Immature natural killer cell (primary cell): ENCODE measurements at regions not wholly inside any gene's neighbourhood (a gene's known extent, or its start where the extent isn't known, plus 50 kb on each side); places are given as distances from the start of the nearest gene placed in this dataset.
"Not testable (repeated sequence)": the region's sequence is repeated elsewhere in the genome, so short reads cannot be mapped to it uniquely, and the experiment has no call there.

Experiments
- DNase-seq, 3 donors: peaks; one replicate each; pipeline ENCODE4 v3.0.0; 2022; ENCODE audit warnings: mixed read lengths in 1 of 3
- H3K27ac Mint-ChIP-seq, 6 donors: one replicate each; pipeline ENCODE4 v1.8.0; 2020; ENCODE audit warnings: mixed read lengths in 6 of 6, mild to moderate bottlenecking in 5 of 6, inconsistent platforms in 4 of 6, moderate library complexity in 3 of 6
- H3K27me3 Mint-ChIP-seq, 3 donors: one replicate each; pipeline ENCODE4 v1.8.0; 2020 to 2021; ENCODE audit warnings: low read depth in 3 of 3, mild to moderate bottlenecking in 3 of 3, mixed read lengths in 3 of 3, moderate library complexity in 3 of 3, inconsistent platforms in 1 of 3
- H3K36me3 Mint-ChIP-seq, 3 donors: one replicate each; pipeline ENCODE4 v1.8.0; 2020; ENCODE audit warnings: mixed read lengths in 3 of 3, inconsistent platforms in 2 of 3, mild to moderate bottlenecking in 2 of 3
- H3K4me1 Mint-ChIP-seq, 2 donors: one replicate each; pipeline ENCODE4 v1.8.0; 2020; ENCODE audit warnings: inconsistent platforms in 2 of 2, mild to moderate bottlenecking in 2 of 2, mixed read lengths in 2 of 2, moderate library complexity in 1 of 2
- H3K4me3 Mint-ChIP-seq, 5 donors: one replicate each; pipeline ENCODE4 v1.8.0; 2020; ENCODE audit warnings: mild to moderate bottlenecking in 5 of 5, mixed read lengths in 5 of 5, inconsistent platforms in 3 of 5, moderate library complexity in 3 of 5
- H3K9me3 Mint-ChIP-seq, 6 donors: one replicate each; pipeline ENCODE4 v1.8.0; 2020; ENCODE audit warnings: mild to moderate bottlenecking in 6 of 6, mixed read lengths in 6 of 6, inconsistent platforms in 4 of 6, moderate library complexity in 3 of 6

- Mint-ChIP-seq H3K27me3 (peaks cover 0 to 2% (median 0%) of the 10 kb centered on the region in 3 donors), H3K36me3 (no peaks in the 10 kb centered on the region), H3K4me1 (peaks cover 10 to 12% of the 10 kb centered on the region in 2 donors), H3K27ac (no peak overlapping the region), H3K4me3 (no peak overlapping the region), H3K9me3 (no peaks in the 10 kb centered on the region)
- no peak for DNase-seq
Observed at GRCh38 chr13:50226515-50227155, 211.4 kb downstream of the KCNRG start.

GRCh38 chr13:50227361-50227760, 212.1 kb downstream of the KCNRG start:
- Mint-ChIP-seq H3K36me3 (no peaks in the 10 kb centered on the region), H3K27me3 (no peaks in the 10 kb centered on the region), H3K9me3 (no peaks in the 10 kb centered on the region), H3K27ac (no peak overlapping the region), H3K4me1 (peaks cover 10 to 12% of the 10 kb centered on the region in 2 donors), H3K4me3 (no peak overlapping the region)
- DNase-seq = no peak

- Mint-ChIP-seq H3K27ac (peak overlapping the region in 1 of 6 donors; percentile 72), H3K36me3 (peaks cover 0 to 5% (median 0%) of the 10 kb centered on the region in 3 donors), H3K27me3 (no peaks in the 10 kb centered on the region), H3K4me3 (no peak overlapping the region), H3K9me3 (no peaks in the 10 kb centered on the region), H3K4me1 (peaks cover 8 to 12% of the 10 kb centered on the region in 2 donors)
- DNase-seq = no peak
Observed at GRCh38 chr13:50228527-50228926, 213.3 kb downstream of the KCNRG start.

- Mint-ChIP-seq H3K36me3 (peaks cover 0 to 5% (median 0%) of the 10 kb centered on the region in 3 donors), H3K27me3 (no peaks in the 10 kb centered on the region), H3K4me1 (peaks cover 8 to 14% of the 10 kb centered on the region in 2 donors), H3K27ac (peak overlapping the region in 2 of 6 donors; percentile 26 to 32), H3K9me3 (no peaks in the 10 kb centered on the region), H3K4me3 (no peak overlapping the region)
- no peak for DNase-seq
Observed at GRCh38 chr13:50229960-50230661, 214.9 kb downstream of the KCNRG start.

- Mint-ChIP-seq H3K4me1 (peaks cover 13 to 19% of the 10 kb centered on the region in 2 donors), H3K9me3 (no peaks in the 10 kb centered on the region), H3K27me3 (no peaks in the 10 kb centered on the region), H3K36me3 (peaks cover 0 to 5% (median 0%) of the 10 kb centered on the region in 3 donors), H3K27ac (no peak overlapping the region), H3K4me3 (no peak overlapping the region)
- no peak for DNase-seq
Observed at GRCh38 chr13:50230662-50230978, 215.4 kb downstream of the KCNRG start.

- H3K36me3 Mint-ChIP-seq, H3K9me3 Mint-ChIP-seq, DNase-seq, H3K27me3 Mint-ChIP-seq, H3K27ac Mint-ChIP-seq, H3K4me3 Mint-ChIP-seq: not testable (repeated sequence)
- peaks cover 32 to 40% of the 10 kb centered on the region in 2 donors for H3K4me1 Mint-ChIP-seq
Observed at GRCh38 chr13:50233574-50233973, 218.3 kb downstream of the KCNRG start.

- Mint-ChIP-seq H3K27ac (peak overlapping the region; percentile 8 to 91 (median 76)), H3K27me3 (peaks cover 0 to 2% (median 2%) of the 10 kb centered on the region in 3 donors), H3K4me3 (peak overlapping the region; percentile 51 to 88 (median 80)), H3K36me3 (peaks cover 0 to 5% (median 0%) of the 10 kb centered on the region in 3 donors), H3K9me3 (peaks cover 0 to 1% (median 0%) of the 10 kb centered on the region in 6 donors), H3K4me1 (peaks cover 27 to 30% of the 10 kb centered on the region in 2 donors)
- DNase-seq = no peak
Observed at GRCh38 chr13:50235604-50236342, 220.5 kb downstream of the KCNRG start.

- Mint-ChIP-seq H3K27me3 (peaks cover 0 to 2% (median 2%) of the 10 kb centered on the region in 3 donors), H3K4me1 (peaks cover 24 to 28% of the 10 kb centered on the region in 2 donors), H3K9me3 (peaks cover 0 to 1% (median 0%) of the 10 kb centered on the region in 6 donors), H3K4me3 (peak overlapping the region; percentile 47 to 76 (median 58)), H3K27ac (peak overlapping the region in 5 of 6 donors; percentile 8 to 60 (median 49)), H3K36me3 (peaks cover 0 to 5% (median 0%) of the 10 kb centered on the region in 3 donors)
- DNase-seq = peak; percentile 21 to 38 (median 29)
Observed at GRCh38 chr13:50236898-50237318, 221.7 kb downstream of the KCNRG start.

GRCh38 chr13:50238922-50239321, 223.7 kb downstream of the KCNRG start:
- Mint-ChIP-seq H3K27me3 (peaks cover 0 to 5% (median 2%) of the 10 kb centered on the region in 3 donors), H3K9me3 (peaks cover 0 to 1% (median 0%) of the 10 kb centered on the region in 6 donors), H3K4me3 (no peak overlapping the region), H3K27ac (peak overlapping the region in 1 of 6 donors; percentile 21), H3K4me1 (peaks cover 24 to 28% of the 10 kb centered on the region in 2 donors), H3K36me3 (no peaks in the 10 kb centered on the region)
- DNase-seq = no peak

- H3K4me1 Mint-ChIP-seq = peaks cover 16 to 19% of the 10 kb centered on the region in 2 donors
- H3K27me3 Mint-ChIP-seq = peaks cover 0 to 5% (median 4%) of the 10 kb centered on the region in 3 donors
Observed at GRCh38 chr13:50241479-50241878, 226.2 kb downstream of the KCNRG start.

GRCh38 chr13:50243931-50244330, 228.7 kb downstream of the KCNRG start:
- peaks cover 16 to 19% of the 10 kb centered on the region in 2 donors for H3K4me1 Mint-ChIP-seq

More at GRCh38 chr13:50241479-50241878, 226.2 kb downstream of the KCNRG start:
- peaks cover 0 to 5% (median 0%) of the 10 kb centered on the region in 3 donors for H3K36me3 Mint-ChIP-seq
- peaks cover 0 to 1% (median 0%) of the 10 kb centered on the region in 6 donors for H3K9me3 Mint-ChIP-seq
- no peak overlapping the region for H3K4me3 Mint-ChIP-seq
- DNase-seq = no peak
- no peak overlapping the region for H3K27ac Mint-ChIP-seq

GRCh38 chr13:50244355-50244712, 229.1 kb downstream of the KCNRG start:
- DNase-seq = no peak
- H3K9me3 Mint-ChIP-seq = peaks cover 0 to 1% (median 0%) of the 10 kb centered on the region in 6 donors
- peaks cover 0 to 8% (median 0%) of the 10 kb centered on the region in 3 donors for H3K36me3 Mint-ChIP-seq
- peaks cover 21 to 23% of the 10 kb centered on the region in 2 donors for H3K4me1 Mint-ChIP-seq
- no peak overlapping the region for H3K27ac Mint-ChIP-seq
- H3K27me3 Mint-ChIP-seq = peaks cover 0 to 7% (median 4%) of the 10 kb centered on the region in 3 donors
- no peak overlapping the region for H3K4me3 Mint-ChIP-seq

More at GRCh38 chr13:50243931-50244330, 228.7 kb downstream of the KCNRG start:
- Mint-ChIP-seq H3K4me3 (no peak overlapping the region), H3K27me3 (peaks cover 0 to 7% (median 4%) of the 10 kb centered on the region in 3 donors), H3K36me3 (peaks cover 0 to 6% (median 0%) of the 10 kb centered on the region in 3 donors), H3K9me3 (peaks cover 0 to 1% (median 0%) of the 10 kb centered on the region in 6 donors), H3K27ac (no peak overlapping the region)
- no peak for DNase-seq

GRCh38 chr13:50244713-50245574, 229.7 kb downstream of the KCNRG start:
- H3K4me3 Mint-ChIP-seq = peak overlapping the region in 1 of 5 donors; percentile 41
- peaks cover 0 to 1% (median 0%) of the 10 kb centered on the region in 6 donors for H3K9me3 Mint-ChIP-seq

More at GRCh38 chr13:50244713-50245574, 229.7 kb downstream of the KCNRG start:
- H3K4me1 Mint-ChIP-seq = peaks cover 25 to 29% of the 10 kb centered on the region in 2 donors
- peaks cover 0 to 8% (median 0%) of the 10 kb centered on the region in 3 donors for H3K36me3 Mint-ChIP-seq
- DNase-seq = no peak
- H3K27me3 Mint-ChIP-seq = peaks cover 0 to 7% (median 4%) of the 10 kb centered on the region in 3 donors
- peak overlapping the region in 1 of 6 donors; percentile 57 for H3K27ac Mint-ChIP-seq
